Immature natural killer cell (primary cell): ENCODE measurements at regions not wholly inside any gene's neighbourhood (a gene's known extent, or its start where the extent isn't known, plus 50 kb on each side); places are given as distances from the start of the nearest gene placed in this dataset.
"Not testable (repeated sequence)": the region's sequence is repeated elsewhere in the genome, so short reads cannot be mapped to it uniquely, and the experiment has no call there.

Experiments used
- DNase-seq, 3 donors: peaks; one replicate each; pipeline ENCODE4 v3.0.0; 2022; ENCODE audit warnings: mixed read lengths in 1 of 3
- H3K27ac Mint-ChIP-seq, 6 donors: one replicate each; pipeline ENCODE4 v1.8.0; 2020; ENCODE audit warnings: mixed read lengths in 6 of 6, mild to moderate bottlenecking in 5 of 6, inconsistent platforms in 4 of 6, moderate library complexity in 3 of 6
- H3K27me3 Mint-ChIP-seq, 3 donors: one replicate each; pipeline ENCODE4 v1.8.0; 2020 to 2021; ENCODE audit warnings: low read depth in 3 of 3, mild to moderate bottlenecking in 3 of 3, mixed read lengths in 3 of 3, moderate library complexity in 3 of 3, inconsistent platforms in 1 of 3
- H3K36me3 Mint-ChIP-seq, 3 donors: one replicate each; pipeline ENCODE4 v1.8.0; 2020; ENCODE audit warnings: mixed read lengths in 3 of 3, inconsistent platforms in 2 of 3, mild to moderate bottlenecking in 2 of 3
- H3K4me1 Mint-ChIP-seq, 2 donors: one replicate each; pipeline ENCODE4 v1.8.0; 2020; ENCODE audit warnings: inconsistent platforms in 2 of 2, mild to moderate bottlenecking in 2 of 2, mixed read lengths in 2 of 2, moderate library complexity in 1 of 2
- H3K4me3 Mint-ChIP-seq, 5 donors: one replicate each; pipeline ENCODE4 v1.8.0; 2020; ENCODE audit warnings: mild to moderate bottlenecking in 5 of 5, mixed read lengths in 5 of 5, inconsistent platforms in 3 of 5, moderate library complexity in 3 of 5
- H3K9me3 Mint-ChIP-seq, 6 donors: one replicate each; pipeline ENCODE4 v1.8.0; 2020; ENCODE audit warnings: mild to moderate bottlenecking in 6 of 6, mixed read lengths in 6 of 6, inconsistent platforms in 4 of 6, moderate library complexity in 3 of 6

- H3K27ac Mint-ChIP-seq = no peak overlapping the region
- H3K9me3 Mint-ChIP-seq = peaks cover 9 to 51% (median 19%) of the 10 kb centered on the region in 6 donors
- H3K4me1 Mint-ChIP-seq = no peaks in the 10 kb centered on the region
- DNase-seq = no peak
- peaks cover 0 to 1% (median 0%) of the 10 kb centered on the region in 3 donors for H3K27me3 Mint-ChIP-seq
- no peak overlapping the region for H3K4me3 Mint-ChIP-seq
- no peaks in the 10 kb centered on the region for H3K36me3 Mint-ChIP-seq
Measured at GRCh38 chr2:14451312-14451711, 181.2 kb upstream of the LRATD1 start.

GRCh38 chr2:14454202-14454601, 178.3 kb upstream of the LRATD1 start:
- Mint-ChIP-seq H3K4me1 (no peaks in the 10 kb centered on the region), H3K27me3 (peaks cover 0 to 2% (median 1%) of the 10 kb centered on the region in 3 donors), H3K9me3 (peaks cover 15 to 69% (median 26%) of the 10 kb centered on the region in 6 donors), H3K27ac (no peak overlapping the region), H3K4me3 (no peak overlapping the region), H3K36me3 (no peaks in the 10 kb centered on the region)
- no peak for DNase-seq

DNA sequence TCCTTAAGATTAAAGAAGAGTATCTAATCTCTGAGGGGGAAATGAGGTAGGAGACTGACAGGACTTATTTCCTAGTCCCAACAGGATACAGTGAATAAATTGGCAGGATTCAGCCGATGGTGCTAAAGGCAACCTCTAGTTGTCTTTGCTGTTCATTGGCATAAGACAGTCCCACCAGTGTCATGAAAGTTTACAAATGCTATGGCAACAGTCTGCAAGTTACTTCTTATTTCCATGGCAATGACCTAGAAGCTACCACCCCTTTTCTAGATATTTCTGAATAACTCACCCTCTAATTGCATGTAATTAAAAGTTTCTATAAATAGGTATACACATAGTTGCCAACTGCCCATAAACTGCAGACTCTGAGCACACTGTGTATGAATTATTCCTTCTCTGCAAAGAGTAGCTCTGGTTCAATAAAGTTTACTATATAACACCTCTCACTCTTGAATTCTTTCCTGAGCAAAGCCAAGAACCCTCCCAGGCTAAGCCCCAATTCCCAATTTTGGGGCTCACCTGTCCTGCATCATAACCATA, 172.7 kb upstream of the LRATD1 start:
- DNase-seq = no peak
- Mint-ChIP-seq H3K9me3 (peaks cover 14 to 40% (median 18%) of the 10 kb centered on the region in 6 donors), H3K4me1 (no peaks in the 10 kb centered on the region), H3K27ac (no peak overlapping the region), H3K36me3 (peaks cover 0 to 3% (median 0%) of the 10 kb centered on the region in 3 donors), H3K27me3 (peaks cover 0 to 4% (median 2%) of the 10 kb centered on the region in 3 donors), H3K4me3 (no peak overlapping the region)

DNA sequence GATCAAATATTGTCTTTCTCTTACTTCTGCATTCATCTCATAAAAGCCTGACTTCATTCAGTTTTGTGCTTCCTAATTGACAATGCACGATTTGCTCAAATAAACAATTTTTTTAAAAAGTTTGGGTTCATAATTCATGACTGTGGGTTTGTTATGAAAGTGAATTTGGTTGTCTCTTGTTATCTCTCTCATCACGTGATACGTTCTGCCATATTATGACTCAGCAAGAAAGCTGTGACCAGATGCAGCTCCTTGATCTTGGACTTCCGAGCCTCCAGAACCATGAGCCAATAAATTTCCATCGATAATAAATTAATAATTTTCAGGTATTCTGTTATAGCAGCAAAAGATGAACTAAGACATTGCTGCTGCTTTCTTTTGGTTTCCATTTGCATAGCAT, 156.5 kb upstream of the LRATD1 start:
- Mint-ChIP-seq H3K27ac (no peak overlapping the region), H3K36me3 (no peaks in the 10 kb centered on the region), H3K27me3 (no peaks in the 10 kb centered on the region), H3K4me1 (no peaks in the 10 kb centered on the region), H3K9me3 (peaks cover 0 to 22% (median 7%) of the 10 kb centered on the region in 6 donors), H3K4me3 (no peak overlapping the region)
- no peak for DNase-seq

- Mint-ChIP-seq H3K27ac (no peak overlapping the region), H3K4me1 (no peaks in the 10 kb centered on the region), H3K4me3 (no peak overlapping the region), H3K36me3 (no peaks in the 10 kb centered on the region), H3K9me3 (peaks cover 0 to 8% (median 4%) of the 10 kb centered on the region in 6 donors), H3K27me3 (no peaks in the 10 kb centered on the region)
- no peak for DNase-seq
Measured at GRCh38 chr2:14479486-14479885, 153.0 kb upstream of the LRATD1 start.

- H3K4me1 Mint-ChIP-seq = no peaks in the 10 kb centered on the region
- DNase-seq = no peak
- no peak overlapping the region for H3K4me3 Mint-ChIP-seq
- H3K36me3 Mint-ChIP-seq = no peaks in the 10 kb centered on the region
- peaks cover 0 to 9% (median 5%) of the 10 kb centered on the region in 6 donors for H3K9me3 Mint-ChIP-seq
- H3K27ac Mint-ChIP-seq = no peak overlapping the region
- H3K27me3 Mint-ChIP-seq = no peaks in the 10 kb centered on the region
Measured at GRCh38 chr2:14480120-14480519, 152.4 kb upstream of the LRATD1 start.

DNA sequence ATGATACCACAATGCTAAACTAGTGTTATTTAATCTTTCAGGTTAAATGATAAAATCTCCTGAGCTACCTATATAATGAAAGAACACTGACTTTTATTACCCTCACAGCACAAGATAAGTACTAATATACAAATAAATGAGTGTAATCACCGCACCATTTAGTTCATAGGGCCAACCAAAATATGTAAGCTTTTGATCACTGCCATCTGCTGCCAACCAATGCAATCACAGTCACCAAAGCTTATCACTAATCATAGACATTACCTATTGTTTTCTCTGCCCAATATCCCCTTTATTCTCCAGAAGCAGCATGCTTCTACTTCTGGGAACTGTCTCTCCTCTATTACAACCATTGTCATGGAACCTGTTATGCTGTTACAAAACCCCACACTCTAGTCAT, 151.6 kb upstream of the LRATD1 start:
- Mint-ChIP-seq H3K36me3 (no peaks in the 10 kb centered on the region), H3K27ac (no peak overlapping the region), H3K27me3 (no peaks in the 10 kb centered on the region), H3K9me3 (peaks cover 0 to 9% (median 5%) of the 10 kb centered on the region in 6 donors), H3K4me1 (no peaks in the 10 kb centered on the region), H3K4me3 (no peak overlapping the region)
- DNase-seq = no peak

- Mint-ChIP-seq H3K36me3 (no peaks in the 10 kb centered on the region), H3K9me3 (peaks cover 3 to 33% (median 13%) of the 10 kb centered on the region in 6 donors), H3K27ac (no peak overlapping the region), H3K27me3 (no peaks in the 10 kb centered on the region), H3K4me3 (no peak overlapping the region), H3K4me1 (no peaks in the 10 kb centered on the region)
- no peak for DNase-seq
Measured at GRCh38 chr2:14492920-14493503, 139.5 kb upstream of the LRATD1 start.

DNA sequence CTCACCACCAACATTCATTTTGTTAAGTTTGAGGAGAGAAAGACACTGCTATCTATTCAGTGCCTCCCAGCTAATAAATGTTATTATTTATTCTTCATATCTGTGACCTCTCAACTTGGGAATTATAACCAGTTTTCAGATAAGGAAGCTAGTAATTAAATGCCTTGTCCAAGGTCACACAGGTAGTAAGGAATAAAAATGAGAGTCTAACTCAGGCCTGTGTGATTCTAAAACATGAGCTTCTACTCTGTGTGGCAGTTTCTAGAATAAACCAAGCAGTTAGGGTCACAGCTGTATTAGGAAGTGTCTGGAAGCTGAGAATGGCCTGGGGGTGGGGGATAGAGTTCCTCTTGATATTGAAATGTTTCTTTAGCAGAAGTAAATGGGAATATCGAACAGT, 137.8 kb upstream of the LRATD1 start:
- no peak overlapping the region for H3K4me3 Mint-ChIP-seq
- H3K27ac Mint-ChIP-seq = no peak overlapping the region
- H3K9me3 Mint-ChIP-seq = peaks cover 2 to 33% (median 15%) of the 10 kb centered on the region in 6 donors

GRCh38 chr2:14501061-14501460, 131.5 kb upstream of the LRATD1 start:
- no peak overlapping the region for H3K4me3 Mint-ChIP-seq
- H3K9me3 Mint-ChIP-seq = peaks cover 0 to 10% (median 5%) of the 10 kb centered on the region in 6 donors
- no peaks in the 10 kb centered on the region for H3K27me3 Mint-ChIP-seq
- no peak overlapping the region for H3K27ac Mint-ChIP-seq
- H3K4me1 Mint-ChIP-seq = no peaks in the 10 kb centered on the region
- DNase-seq = no peak
- no peaks in the 10 kb centered on the region for H3K36me3 Mint-ChIP-seq

More for the DNA sequence above, 137.8 kb upstream of the LRATD1 start:
- no peaks in the 10 kb centered on the region for H3K27me3 Mint-ChIP-seq
- H3K4me1 Mint-ChIP-seq = no peaks in the 10 kb centered on the region
- DNase-seq = no peak
- no peaks in the 10 kb centered on the region for H3K36me3 Mint-ChIP-seq

- not testable (repeated sequence) for H3K4me3 Mint-ChIP-seq, H3K36me3 Mint-ChIP-seq, DNase-seq, H3K27me3 Mint-ChIP-seq, H3K27ac Mint-ChIP-seq, H3K4me1 Mint-ChIP-seq
- H3K9me3 Mint-ChIP-seq = peaks cover 7 to 29% (median 16%) of the 10 kb centered on the region in 6 donors
Measured at GRCh38 chr2:14506955-14507354, 125.6 kb upstream of the LRATD1 start.

GRCh38 chr2:14511541-14511940, 121.0 kb upstream of the LRATD1 start:
- H3K27ac Mint-ChIP-seq = no peak overlapping the region
- peaks cover 0 to 2% (median 0%) of the 10 kb centered on the region in 3 donors for H3K27me3 Mint-ChIP-seq
- peaks cover 0 to 4% (median 0%) of the 10 kb centered on the region in 3 donors for H3K36me3 Mint-ChIP-seq
- DNase-seq = no peak
- H3K4me1 Mint-ChIP-seq = no peaks in the 10 kb centered on the region
- no peak overlapping the region for H3K4me3 Mint-ChIP-seq
- peaks cover 7 to 33% (median 16%) of the 10 kb centered on the region in 6 donors for H3K9me3 Mint-ChIP-seq

GRCh38 chr2:14513903-14514302, 118.6 kb upstream of the LRATD1 start:
- peaks cover 0 to 4% (median 4%) of the 10 kb centered on the region in 3 donors for H3K36me3 Mint-ChIP-seq
- H3K4me3 Mint-ChIP-seq = no peak overlapping the region
- DNase-seq = no peak
- H3K27me3 Mint-ChIP-seq = peaks cover 0 to 3% (median 2%) of the 10 kb centered on the region in 3 donors
- peaks cover 7 to 25% (median 12%) of the 10 kb centered on the region in 6 donors for H3K9me3 Mint-ChIP-seq
- H3K27ac Mint-ChIP-seq = no peak overlapping the region
- H3K4me1 Mint-ChIP-seq = no peaks in the 10 kb centered on the region

- H3K27me3 Mint-ChIP-seq = peaks cover 0 to 3% (median 2%) of the 10 kb centered on the region in 3 donors
- DNase-seq = no peak
- H3K4me3 Mint-ChIP-seq = no peak overlapping the region
- H3K4me1 Mint-ChIP-seq = no peaks in the 10 kb centered on the region
- H3K27ac Mint-ChIP-seq = no peak overlapping the region
- H3K9me3 Mint-ChIP-seq = peaks cover 3 to 22% (median 10%) of the 10 kb centered on the region in 6 donors
- H3K36me3 Mint-ChIP-seq = peaks cover 0 to 4% (median 4%) of the 10 kb centered on the region in 3 donors
Measured at GRCh38 chr2:14516844-14517243, 115.7 kb upstream of the LRATD1 start.

GRCh38 chr2:14517731-14518130, 114.8 kb upstream of the LRATD1 start:
- no peak for DNase-seq
- Mint-ChIP-seq H3K27me3 (peaks cover 0 to 3% (median 0%) of the 10 kb centered on the region in 3 donors), H3K4me3 (no peak overlapping the region), H3K27ac (no peak overlapping the region), H3K4me1 (no peaks in the 10 kb centered on the region), H3K9me3 (peaks cover 6 to 23% (median 10%) of the 10 kb centered on the region in 6 donors), H3K36me3 (peaks cover 0 to 4% (median 4%) of the 10 kb centered on the region in 3 donors)
